ENCODE measurements at regions not wholly inside any gene's neighbourhood (a gene's known extent, or its start where the extent isn't known, plus 50 kb on each side); places are given as distances from the start of the nearest gene placed in this dataset.

DNA sequence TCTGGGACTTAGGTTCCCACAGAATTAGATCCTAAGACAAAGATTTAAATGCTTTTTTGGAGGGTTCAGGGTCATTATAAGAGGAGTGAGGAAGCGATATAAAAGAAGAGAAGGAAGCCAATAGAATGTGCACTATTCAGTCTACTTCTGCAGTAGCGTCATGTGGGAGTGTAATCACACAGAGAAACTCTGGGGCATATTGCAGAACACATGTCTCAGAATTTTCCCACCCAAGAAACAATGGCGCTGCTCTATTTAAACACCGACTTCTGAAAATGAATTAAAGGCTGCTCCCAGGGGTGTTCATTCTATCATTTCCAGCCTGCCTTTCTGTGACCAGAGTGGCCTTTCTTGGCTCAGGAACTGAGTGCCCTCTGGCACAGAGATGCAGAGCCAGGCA, 617.6 kb downstream of the FGF9 start:
- no peaks in the 10 kb centered on the region for H3K27me3 ChIP-seq (ENCODE audit: insufficient read depth, low read length, poor library complexity, severe bottlenecking)
- no peaks in the 10 kb centered on the region for H4K20me1 ChIP-seq (ENCODE audit: insufficient read depth, low read length, poor library complexity, severe bottlenecking)
- H3K9me3 ChIP-seq (ENCODE audit: insufficient read depth, low read depth, low read length), result no peaks in the 10 kb centered on the region
- no peaks in the 10 kb centered on the region for H3F3A ChIP-seq (ENCODE audit: low read depth)
- H3K4me2 ChIP-seq (ENCODE audit: low read depth, low read length, poor library complexity, severe bottlenecking), result no peak overlapping the region
- H3K4me3 ChIP-seq (ENCODE audit: low read length, poor library complexity, severe bottlenecking), result no peak overlapping the region
- no peak overlapping the region for H2AFZ ChIP-seq (ENCODE audit: low read length)
- no peaks in the 10 kb centered on the region for H3K79me2 ChIP-seq (ENCODE audit: insufficient read depth, low read length)
- H3K36me3 ChIP-seq (ENCODE audit: insufficient read depth, low read length), result no peaks in the 10 kb centered on the region
- no peaks in the 10 kb centered on the region for H3K9me2 ChIP-seq (replicated peaks; ENCODE audit: low read depth, low read length)
- H3K9ac ChIP-seq (ENCODE audit: low read depth, low read length, poor library complexity, severe bottlenecking), result no peak overlapping the region
- TF ChIP-seq CTCF (conservative IDR thresholded peaks at IDR 0.05; ENCODE audit: low read length) (no peak), EZH2phosphoT487 (IDR thresholded peaks at IDR 0.05; ENCODE audit: borderline replicate concordance) (no peak)
- H3K4me1 ChIP-seq (ENCODE audit: insufficient read depth, low read length, poor library complexity, severe bottlenecking), result no peaks in the 10 kb centered on the region

GRCh38 chr13:22289711-22290110, 618.8 kb downstream of the FGF9 start:
- Histone ChIP-seq H3K27me3 (ENCODE audit: insufficient read depth, low read length, poor library complexity, severe bottlenecking) (no peaks in the 10 kb centered on the region), H3F3A (ENCODE audit: low read depth) (no peaks in the 10 kb centered on the region), H3K4me2 (ENCODE audit: low read depth, low read length, poor library complexity, severe bottlenecking) (no peak overlapping the region), H2AFZ (ENCODE audit: low read length) (no peak overlapping the region), H4K20me1 (ENCODE audit: insufficient read depth, low read length, poor library complexity, severe bottlenecking) (no peaks in the 10 kb centered on the region), H3K9ac (ENCODE audit: low read depth, low read length, poor library complexity, severe bottlenecking) (no peak overlapping the region), H3K4me1 (ENCODE audit: insufficient read depth, low read length, poor library complexity, severe bottlenecking) (no peaks in the 10 kb centered on the region), H3K9me3 (ENCODE audit: insufficient read depth, low read depth, low read length) (no peaks in the 10 kb centered on the region), H3K9me2 (replicated peaks; ENCODE audit: low read depth, low read length) (no peaks in the 10 kb centered on the region), H3K4me3 (ENCODE audit: low read length, poor library complexity, severe bottlenecking) (no peak overlapping the region), H3K79me2 (ENCODE audit: insufficient read depth, low read length) (no peaks in the 10 kb centered on the region), H3K36me3 (ENCODE audit: insufficient read depth, low read length) (no peaks in the 10 kb centered on the region)
- TF ChIP-seq EZH2phosphoT487 (IDR thresholded peaks at IDR 0.05; ENCODE audit: borderline replicate concordance), result no peak
- TF ChIP-seq CTCF (conservative IDR thresholded peaks at IDR 0.05; ENCODE audit: low read length), result no peak

GRCh38 chr13:22298530-22298929, 627.7 kb downstream of the FGF9 start:
- TF ChIP-seq EZH2phosphoT487 (IDR thresholded peaks at IDR 0.05; ENCODE audit: borderline replicate concordance), result no peak
- peak; percentile 31 for TF ChIP-seq CTCF (conservative IDR thresholded peaks at IDR 0.05; ENCODE audit: low read length)
- Histone ChIP-seq H3K79me2 (ENCODE audit: insufficient read depth, low read length) (no peaks in the 10 kb centered on the region), H2AFZ (ENCODE audit: low read length) (no peak overlapping the region), H3K9ac (ENCODE audit: low read depth, low read length, poor library complexity, severe bottlenecking) (no peak overlapping the region), H3K9me3 (ENCODE audit: insufficient read depth, low read depth, low read length) (0 out of 2 replicates have a peak, but pooled peaks cover 8% of the 10 kb centered on the region), H4K20me1 (ENCODE audit: insufficient read depth, low read length, poor library complexity, severe bottlenecking) (no peaks in the 10 kb centered on the region), H3K4me1 (ENCODE audit: insufficient read depth, low read length, poor library complexity, severe bottlenecking) (no peaks in the 10 kb centered on the region), H3K4me3 (ENCODE audit: low read length, poor library complexity, severe bottlenecking) (no peak overlapping the region), H3K9me2 (replicated peaks; ENCODE audit: low read depth, low read length) (no peaks in the 10 kb centered on the region), H3F3A (ENCODE audit: low read depth) (no peaks in the 10 kb centered on the region), H3K27me3 (ENCODE audit: insufficient read depth, low read length, poor library complexity, severe bottlenecking) (no peaks in the 10 kb centered on the region), H3K36me3 (ENCODE audit: insufficient read depth, low read length) (no peaks in the 10 kb centered on the region), H3K4me2 (ENCODE audit: low read depth, low read length, poor library complexity, severe bottlenecking) (no peak overlapping the region)
